ENCODE measurements at regions not wholly inside any gene's neighbourhood (a gene's known extent, or its start where the extent isn't known, plus 50 kb on each side); places are given as distances from the start of the nearest gene placed in this dataset.

- TF ChIP-seq POLR2A (IDR thresholded peaks at IDR 0.05; ENCODE audit: borderline replicate concordance, extremely low read depth, insufficient read depth, insufficient read length) = no peak
- no peak for TF ChIP-seq CTCF (IDR thresholded peaks at IDR 0.05 in 2 of 3, conservative IDR thresholded peaks at IDR 0.05 in 1 of 3; ENCODE audit: borderline replicate concordance in 1 of 3, insufficient read depth in 1 of 3, low read depth in 2 of 3, low read length in 2 of 3)
- TF ChIP-seq REST (IDR thresholded peaks at IDR 0.05; ENCODE audit: low read depth) = no peak
- no peak for TF ChIP-seq CEBPB (IDR thresholded peaks at IDR 0.05; ENCODE audit: low read depth)
- no peak for TF ChIP-seq EZH2phosphoT487 (IDR thresholded peaks at IDR 0.05; ENCODE audit: borderline replicate concordance)
Measured at GRCh38 chr1:40917995-40918711, 56.0 kb upstream of the CITED4 start.
